ENCODE measurements at regions not wholly inside any gene's neighbourhood (a gene's known extent, or its start where the extent isn't known, plus 50 kb on each side); places are given as distances from the start of the nearest gene placed in this dataset.

DNA sequence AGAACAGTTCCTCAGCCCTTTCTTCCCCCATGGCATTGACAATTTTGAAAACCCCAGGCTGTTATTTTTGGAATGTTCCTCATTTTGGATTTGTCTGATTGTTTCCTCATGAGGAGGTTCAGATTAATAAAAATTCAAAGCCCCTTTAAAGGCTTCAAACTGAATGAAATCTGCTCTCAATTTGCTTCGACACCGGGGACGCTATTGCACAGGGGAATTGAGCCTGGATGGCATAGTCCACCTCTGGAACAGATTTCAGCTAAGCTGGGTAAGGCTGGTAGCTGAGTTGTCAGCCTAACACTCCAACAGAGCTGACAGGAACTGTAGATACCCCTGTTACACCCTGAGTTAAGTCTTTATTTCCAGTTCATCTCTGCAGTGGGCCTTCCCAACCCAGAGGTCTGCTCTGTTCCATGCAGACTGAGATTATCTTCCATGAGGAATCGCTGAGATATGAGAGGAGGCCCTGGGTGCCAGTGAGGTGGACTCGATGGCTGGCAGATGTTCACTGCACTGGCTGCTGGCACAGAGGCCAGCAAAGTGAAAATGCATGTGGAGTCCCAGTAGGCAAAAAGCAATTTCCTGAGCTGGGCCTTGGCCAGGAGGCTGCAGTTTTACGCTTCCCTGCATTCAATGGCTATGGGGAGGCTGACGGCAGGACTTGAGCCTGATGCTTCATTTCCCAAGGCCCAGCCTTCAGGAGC lies 73.3 kb upstream of the PAX1 start (continued):
- TF ChIP-seq POLR2AphosphoS5 (IDR thresholded peaks at IDR 0.05; ENCODE audit: low read depth, low read length) (no peak), ELF1 (IDR thresholded peaks at IDR 0.05; ENCODE audit: borderline replicate concordance, low read depth) (no peak), TCF7L2 (IDR thresholded peaks at IDR 0.05; ENCODE audit: borderline replicate concordance, extremely low read depth, insufficient read depth, insufficient read length) (no peak)

DNA sequence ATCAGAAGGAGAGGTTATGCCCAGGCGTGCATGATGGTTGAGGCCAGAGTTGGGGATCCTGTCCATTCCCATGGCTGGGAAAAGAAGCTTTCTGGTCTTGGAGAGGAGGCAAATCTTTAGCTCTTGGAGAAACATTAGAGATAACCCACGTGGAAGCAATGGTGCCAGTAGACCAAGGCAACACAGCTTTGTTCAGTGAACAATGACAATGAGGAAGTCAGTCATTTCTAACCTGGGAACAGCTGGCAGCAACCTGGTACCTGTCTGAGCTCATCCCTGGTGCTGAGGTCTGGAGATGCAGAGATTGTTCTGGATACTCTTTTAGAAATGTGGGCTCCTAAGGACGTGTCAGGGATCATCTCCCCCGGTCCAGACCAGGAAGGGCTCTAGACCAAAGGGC lies 76.7 kb upstream of the PAX1 start:
- no peak overlapping the region for H3K4me2 ChIP-seq (ENCODE audit: low read length)
- H3K36me3 ChIP-seq (ENCODE audit: control insufficient read depth in 1 of 2, insufficient read depth in 2 of 2, low read length in 2 of 2): no peaks in the 10 kb centered on the region
- no peak overlapping the region for H3K9ac ChIP-seq (ENCODE audit: low read length)
- no peak overlapping the region for H3K4me3 ChIP-seq (replicated peaks in 1 of 2; ENCODE audit: low read depth in 1 of 2, low read length in 2 of 2)
- no peaks in the 10 kb centered on the region for H3K9me2 ChIP-seq (ENCODE audit: insufficient read depth)
- no peak overlapping the region for H2AFZ ChIP-seq (ENCODE audit: low read depth, low read length, poor library complexity, severe bottlenecking)
- DNase-seq (ENCODE audit: low read depth, low spot score) (no peak), ATAC-seq (no peak)
- BruUV-seq (replicated peaks): no TSS peak
- intact Hi-C loops (cut with micrococcal nuclease): no loop called here
- no peaks in the 10 kb centered on the region for H3K9me3 ChIP-seq (ENCODE audit: control insufficient read depth in 1 of 2, insufficient read depth in 1 of 2, low read depth in 1 of 2, low read length in 2 of 2)
- H3K27ac ChIP-seq (ENCODE audit: low read depth, low read length): no peak overlapping the region
- no peaks in the 10 kb centered on the region for H4K20me1 ChIP-seq (ENCODE audit: insufficient read depth)
- H3K79me2 ChIP-seq (ENCODE audit: insufficient read depth, low read length): no peaks in the 10 kb centered on the region
- ChIA-PET POLR2A (no interaction called here), RAD21 (ENCODE audit: low non-redundant PET in 1 of 2, low total read pairs in 2 of 2, uncharacterized antibody in 2 of 2, unreplicated experiment in 2 of 2) (no interaction called here), CTCF (interaction anchor here (0.9 kb wide), 1 partner anchor 13 kb away, joined by 3 read pairs; no protein-coding TSS in a partner anchor)
- TF ChIP-seq CEBPB (IDR thresholded peaks at IDR 0.05; ENCODE audit: low read depth) (no peak), POLR2A (IDR thresholded peaks at IDR 0.05; ENCODE audit: borderline replicate concordance, extremely low read depth, insufficient read depth, insufficient read length) (no peak), YY1 (IDR thresholded peaks at IDR 0.05; ENCODE audit: extremely low read depth, insufficient replicate concordance, low read depth, low read length) (no peak), EGR1 (IDR thresholded peaks at IDR 0.05; ENCODE audit: low read depth) (no peak), SP1 (IDR thresholded peaks at IDR 0.05; ENCODE audit: low read depth) (no peak), ZFX (IDR thresholded peaks at IDR 0.05) (no peak), FOSL1 (IDR thresholded peaks at IDR 0.05; ENCODE audit: low read depth) (no peak), RAD21 (IDR thresholded peaks at IDR 0.05; ENCODE audit: low read depth) (no peak), EZH2phosphoT487 (IDR thresholded peaks at IDR 0.05; ENCODE audit: borderline replicate concordance) (no peak), CBX3 (IDR thresholded peaks at IDR 0.05; ENCODE audit: low read depth) (no peak), SIN3A (IDR thresholded peaks at IDR 0.05; ENCODE audit: low read depth) (no peak), TCF7L2 (IDR thresholded peaks at IDR 0.05; ENCODE audit: borderline replicate concordance, extremely low read depth, insufficient read depth, insufficient read length) (no peak), ELF1 (IDR thresholded peaks at IDR 0.05; ENCODE audit: borderline replicate concordance, low read depth) (no peak)
- TF ChIP-seq, protein P1, sequence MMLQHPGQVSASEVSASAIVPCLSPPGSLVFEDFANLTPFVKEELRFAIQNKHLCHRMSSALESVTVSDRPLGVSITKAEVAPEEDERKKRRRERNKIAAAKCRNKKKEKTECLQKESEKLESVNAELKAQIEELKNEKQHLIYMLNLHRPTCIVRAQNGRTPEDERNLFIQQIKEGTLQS (IDR thresholded peaks at IDR 0.05): no peak
- TF ChIP-seq, protein P2, sequence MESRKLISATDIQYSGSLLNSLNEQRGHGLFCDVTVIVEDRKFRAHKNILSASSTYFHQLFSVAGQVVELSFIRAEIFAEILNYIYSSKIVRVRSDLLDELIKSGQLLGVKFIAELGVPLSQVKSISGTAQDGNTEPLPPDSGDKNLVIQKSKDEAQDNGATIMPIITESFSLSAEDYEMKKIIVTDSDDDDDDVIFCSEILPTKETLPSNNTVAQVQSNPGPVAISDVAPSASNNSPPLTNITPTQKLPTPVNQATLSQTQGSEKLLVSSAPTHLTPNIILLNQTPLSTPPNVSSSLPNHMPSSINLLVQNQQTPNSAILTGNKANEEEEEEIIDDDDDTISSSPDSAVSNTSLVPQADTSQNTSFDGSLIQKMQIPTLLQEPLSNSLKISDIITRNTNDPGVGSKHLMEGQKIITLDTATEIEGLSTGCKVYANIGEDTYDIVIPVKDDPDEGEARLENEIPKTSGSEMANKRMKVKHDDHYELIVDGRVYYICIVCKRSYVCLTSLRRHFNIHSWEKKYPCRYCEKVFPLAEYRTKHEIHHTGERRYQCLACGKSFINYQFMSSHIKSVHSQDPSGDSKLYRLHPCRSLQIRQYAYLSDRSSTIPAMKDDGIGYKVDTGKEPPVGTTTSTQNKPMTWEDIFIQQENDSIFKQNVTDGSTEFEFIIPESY (IDR thresholded peaks at IDR 0.05; ENCODE audit: extremely low read depth, insufficient replicate concordance, low read length): no peak
- TF ChIP-seq, protein P3, sequence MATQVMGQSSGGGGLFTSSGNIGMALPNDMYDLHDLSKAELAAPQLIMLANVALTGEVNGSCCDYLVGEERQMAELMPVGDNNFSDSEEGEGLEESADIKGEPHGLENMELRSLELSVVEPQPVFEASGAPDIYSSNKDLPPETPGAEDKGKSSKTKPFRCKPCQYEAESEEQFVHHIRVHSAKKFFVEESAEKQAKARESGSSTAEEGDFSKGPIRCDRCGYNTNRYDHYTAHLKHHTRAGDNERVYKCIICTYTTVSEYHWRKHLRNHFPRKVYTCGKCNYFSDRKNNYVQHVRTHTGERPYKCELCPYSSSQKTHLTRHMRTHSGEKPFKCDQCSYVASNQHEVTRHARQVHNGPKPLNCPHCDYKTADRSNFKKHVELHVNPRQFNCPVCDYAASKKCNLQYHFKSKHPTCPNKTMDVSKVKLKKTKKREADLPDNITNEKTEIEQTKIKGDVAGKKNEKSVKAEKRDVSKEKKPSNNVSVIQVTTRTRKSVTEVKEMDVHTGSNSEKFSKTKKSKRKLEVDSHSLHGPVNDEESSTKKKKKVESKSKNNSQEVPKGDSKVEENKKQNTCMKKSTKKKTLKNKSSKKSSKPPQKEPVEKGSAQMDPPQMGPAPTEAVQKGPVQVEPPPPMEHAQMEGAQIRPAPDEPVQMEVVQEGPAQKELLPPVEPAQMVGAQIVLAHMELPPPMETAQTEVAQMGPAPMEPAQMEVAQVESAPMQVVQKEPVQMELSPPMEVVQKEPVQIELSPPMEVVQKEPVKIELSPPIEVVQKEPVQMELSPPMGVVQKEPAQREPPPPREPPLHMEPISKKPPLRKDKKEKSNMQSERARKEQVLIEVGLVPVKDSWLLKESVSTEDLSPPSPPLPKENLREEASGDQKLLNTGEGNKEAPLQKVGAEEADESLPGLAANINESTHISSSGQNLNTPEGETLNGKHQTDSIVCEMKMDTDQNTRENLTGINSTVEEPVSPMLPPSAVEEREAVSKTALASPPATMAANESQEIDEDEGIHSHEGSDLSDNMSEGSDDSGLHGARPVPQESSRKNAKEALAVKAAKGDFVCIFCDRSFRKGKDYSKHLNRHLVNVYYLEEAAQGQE (IDR thresholded peaks at IDR 0.05; ENCODE audit: low read depth): no peak
- no peaks in the 10 kb centered on the region for H3K4me1 ChIP-seq (ENCODE audit: control insufficient read depth in 1 of 2, insufficient read depth in 2 of 2, low read length in 2 of 2)
- H3K27me3 ChIP-seq (ENCODE audit: insufficient read depth, low read length): peaks cover 26% of the 10 kb centered on the region
